ENCODE measurements at regions not wholly inside any gene's neighbourhood (a gene's known extent, or its start where the extent isn't known, plus 50 kb on each side); places are given as distances from the start of the nearest gene placed in this dataset.
A peak's percentile ranks its signal among the peaks of the same experiment; 100 is the strongest.

DNA sequence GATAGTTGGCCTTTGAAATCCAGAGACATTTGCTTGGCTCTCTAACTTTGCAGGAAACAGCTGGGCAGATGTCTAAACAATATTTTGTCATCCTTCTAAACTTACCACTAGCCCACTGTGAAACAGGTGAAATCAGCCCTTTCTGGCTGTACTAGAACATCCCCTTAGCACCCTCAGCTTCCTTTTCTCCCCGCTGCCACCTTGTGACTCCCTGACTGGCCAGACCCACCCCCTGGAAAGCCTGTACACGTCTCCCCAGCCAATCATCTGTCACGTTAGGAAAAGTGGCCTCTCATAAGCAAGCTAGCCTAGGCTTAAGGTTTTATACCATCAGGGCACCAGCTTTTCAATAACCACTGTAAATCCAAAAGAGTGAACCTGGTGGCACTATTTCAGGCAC lies 88.6 kb upstream of the E2F3 start:
- DNase-seq (ENCODE audit: low spot score) = no peak

DNA sequence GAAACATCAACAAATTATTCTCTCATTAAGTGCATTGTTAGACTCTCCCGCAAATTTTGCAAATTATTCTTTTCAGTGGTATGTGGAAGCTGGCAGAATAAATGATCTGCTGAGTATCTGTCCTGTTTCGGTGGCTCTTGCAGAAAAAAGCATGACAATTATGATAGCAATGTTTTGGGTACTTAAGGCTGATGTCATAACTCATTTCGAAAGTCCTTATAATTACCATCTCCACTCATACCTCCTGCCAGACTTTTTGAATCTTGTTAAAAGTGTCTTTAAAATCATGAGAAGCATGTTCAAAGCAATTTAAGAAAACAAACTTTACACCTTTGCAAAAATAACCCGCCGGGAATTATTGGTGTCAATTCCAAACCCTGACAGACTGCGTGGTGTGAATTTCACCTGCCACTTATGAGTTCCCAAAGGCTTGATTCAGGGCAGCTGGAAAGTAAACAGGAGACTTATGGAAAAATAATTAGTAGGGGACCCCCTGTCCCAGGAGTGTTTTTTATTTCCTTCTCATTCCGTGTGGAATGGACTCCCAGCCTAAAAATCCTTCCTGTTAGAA lies 87.6 kb upstream of the E2F3 start:
- DNase-seq (ENCODE audit: low spot score) = no peak

DNA sequence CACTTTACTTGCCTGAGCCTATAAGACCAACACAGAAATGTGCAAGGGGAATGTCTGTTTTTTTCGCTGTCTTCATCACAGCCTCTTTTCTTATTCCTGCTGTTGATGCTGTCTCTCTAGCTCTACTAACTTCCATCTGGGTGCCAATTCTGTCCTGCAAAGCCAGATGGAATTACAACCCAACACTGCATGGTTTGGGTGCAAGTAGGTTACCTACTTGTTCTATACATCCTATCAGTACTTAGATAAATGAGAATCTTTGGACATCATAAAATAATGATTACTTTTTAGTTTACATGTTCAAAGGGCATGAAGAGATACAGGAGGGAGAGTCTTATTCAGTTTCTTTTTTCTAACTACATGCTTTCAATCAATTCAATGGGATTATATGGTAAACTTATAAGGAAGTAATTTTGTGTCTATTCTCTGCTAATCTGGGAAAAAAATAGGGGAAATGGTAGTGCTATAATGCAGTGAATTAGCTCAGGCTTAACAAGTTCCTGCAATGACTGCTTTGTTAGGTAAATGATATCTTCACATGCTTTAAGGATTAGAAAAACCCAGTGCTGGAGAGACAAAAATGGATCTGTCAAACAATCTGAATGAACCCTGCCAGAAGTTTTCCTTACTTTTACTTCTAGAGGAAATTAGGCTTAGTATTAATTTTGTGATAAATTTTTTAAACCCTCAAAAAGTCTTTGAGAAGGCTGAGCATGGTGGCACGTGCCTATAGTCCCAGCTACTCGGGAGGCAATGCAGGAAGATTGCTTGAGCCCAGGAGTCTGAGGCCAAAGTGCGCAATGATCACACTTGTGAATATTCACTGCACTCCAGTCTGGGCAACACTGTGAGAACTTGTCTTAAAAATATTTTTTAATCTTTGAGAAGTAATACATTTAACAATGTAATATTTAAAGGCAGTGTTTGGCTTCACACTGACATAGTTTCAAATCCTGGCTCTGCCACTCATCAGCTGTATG lies 86.5 kb upstream of the E2F3 start:
- DNase-seq (ENCODE audit: low spot score) = no peak

DNA sequence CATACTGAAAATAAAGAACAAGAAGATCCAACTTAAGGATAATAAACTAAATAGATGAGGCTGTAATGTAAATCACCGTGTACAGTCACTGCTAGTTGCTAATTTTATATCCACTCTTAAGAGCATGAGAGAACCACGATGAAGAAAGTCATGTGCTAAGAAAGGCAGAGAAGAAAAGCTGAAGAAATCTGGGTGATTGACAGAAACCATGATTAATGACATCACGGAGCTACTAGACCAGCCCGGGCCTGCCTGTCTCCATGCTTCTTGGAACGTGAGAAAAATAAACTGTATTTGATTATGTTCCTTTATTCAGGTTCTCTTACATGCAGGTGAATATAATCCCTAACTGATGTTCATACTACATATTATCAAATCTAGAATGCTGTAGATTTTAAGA lies 84.2 kb upstream of the E2F3 start:
- DNase-seq (ENCODE audit: low spot score) = no peak

- DNase-seq (ENCODE audit: low spot score) = no peak
These were observed 82.8 kb upstream of the E2F3 start for GRCh38 chr6:20318851-20319387.

DNA sequence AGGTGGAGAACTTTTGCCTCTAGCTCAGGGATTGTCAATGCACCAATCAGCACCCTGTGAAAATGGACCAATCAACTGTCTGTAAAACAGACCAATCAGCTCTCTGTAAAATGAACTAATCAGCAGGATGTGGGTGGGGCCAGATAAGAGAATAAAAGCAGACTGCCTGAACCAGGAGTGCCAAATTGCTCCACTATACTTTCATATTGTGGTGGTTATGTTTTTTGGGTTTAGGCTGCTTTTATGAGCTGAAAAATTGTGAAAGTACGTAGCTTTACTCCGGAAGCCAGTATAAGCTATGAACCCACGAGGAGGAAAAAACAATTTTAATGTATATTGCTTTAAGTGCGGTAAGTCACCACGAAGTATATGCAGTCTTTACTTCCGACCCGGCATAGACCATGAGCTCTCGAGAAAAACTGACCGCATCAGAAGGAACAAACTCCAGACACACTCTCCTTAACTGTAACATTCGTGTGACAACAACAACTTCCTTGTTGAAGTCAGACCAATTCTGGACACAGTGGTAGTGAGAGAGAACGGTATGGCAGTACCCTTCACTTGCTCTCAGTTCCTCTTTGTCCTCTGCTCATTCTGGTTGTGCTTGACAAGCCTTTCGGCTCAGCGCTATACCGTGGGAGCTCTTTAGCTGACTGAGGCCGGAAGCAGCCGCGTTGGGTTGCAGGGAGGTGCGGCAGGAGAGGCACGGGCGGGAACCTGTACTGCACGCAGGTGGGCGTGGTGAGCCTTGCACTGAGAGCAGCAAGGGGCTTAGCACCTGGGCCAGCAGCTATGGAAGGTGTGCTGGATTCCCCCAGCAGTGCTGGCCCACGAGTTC lies 81.9 kb upstream of the E2F3 start:
- DNase-seq (ENCODE audit: low spot score) = no peak

DNA sequence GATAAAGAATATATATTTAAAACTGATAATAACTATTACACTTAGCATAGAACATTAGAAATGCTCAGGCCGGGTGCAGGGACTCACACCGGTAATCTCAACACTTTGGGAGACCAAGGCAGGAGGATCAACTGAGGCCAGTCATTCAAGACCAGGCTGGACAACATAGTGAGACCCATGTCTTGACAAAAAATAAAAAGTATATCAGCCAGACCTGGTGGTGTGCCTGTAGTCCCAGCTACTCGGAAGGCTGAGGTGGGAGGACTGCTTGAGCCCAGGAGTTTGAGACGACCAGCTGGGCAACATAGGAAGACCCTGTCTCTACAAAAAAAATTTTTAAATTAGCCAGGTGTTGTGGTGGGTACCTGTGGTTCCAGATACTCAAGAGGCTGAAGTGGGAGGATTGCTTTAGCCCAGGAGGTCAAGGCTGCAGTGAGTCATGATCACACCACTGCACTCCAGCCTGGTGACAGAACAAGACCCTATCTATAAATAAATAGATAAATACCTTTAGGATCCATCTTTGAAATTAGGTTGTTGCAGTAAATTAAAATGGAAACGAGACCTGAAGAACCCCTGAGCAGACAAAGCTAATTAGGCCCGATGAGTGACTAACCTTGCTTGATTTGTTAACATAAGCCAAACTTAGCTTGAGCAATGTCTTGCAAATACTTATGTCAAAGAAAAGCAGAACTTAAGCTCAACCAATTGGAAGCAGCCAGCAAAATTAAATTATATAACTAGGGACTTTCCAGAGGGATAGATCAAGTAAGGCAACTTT lies 75.8 kb upstream of the E2F3 start:
- DNase-seq (ENCODE audit: low spot score) = no peak

DNA sequence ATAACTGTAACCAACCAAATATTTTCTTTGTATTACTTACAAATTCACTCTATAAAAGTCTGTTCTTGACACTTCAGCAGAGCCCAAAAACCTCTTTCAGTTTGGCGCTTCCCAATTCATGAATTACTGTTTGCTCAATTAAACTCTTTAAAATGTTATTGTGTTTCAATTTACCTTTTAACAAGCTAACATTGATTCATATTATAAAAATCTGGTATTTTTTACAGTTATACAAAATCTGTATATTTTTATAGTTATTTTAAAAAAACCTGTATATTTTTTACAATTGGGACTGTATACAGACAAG lies 75.3 kb upstream of the E2F3 start:
- DNase-seq (ENCODE audit: low spot score) = no peak

DNA sequence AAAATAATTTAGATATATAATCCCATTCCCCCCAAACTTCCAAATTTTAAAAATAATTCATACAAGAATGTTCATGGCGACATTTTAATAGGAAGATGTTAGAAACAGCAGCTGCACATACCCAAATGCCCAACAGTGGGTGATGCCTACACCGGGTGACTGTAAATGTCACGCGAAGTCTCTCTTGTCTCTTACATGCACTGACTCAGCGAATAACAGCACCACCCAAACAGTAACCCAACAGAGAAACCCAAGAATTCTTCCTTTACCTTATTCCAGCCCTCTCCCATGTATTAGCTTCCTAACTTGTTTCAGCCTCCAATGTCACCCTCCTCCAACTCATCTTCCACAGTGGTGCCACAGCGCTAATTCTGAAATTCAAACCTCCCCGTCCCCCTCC lies 74.5 kb upstream of the E2F3 start:
- DNase-seq (ENCODE audit: low spot score) = no peak

DNA sequence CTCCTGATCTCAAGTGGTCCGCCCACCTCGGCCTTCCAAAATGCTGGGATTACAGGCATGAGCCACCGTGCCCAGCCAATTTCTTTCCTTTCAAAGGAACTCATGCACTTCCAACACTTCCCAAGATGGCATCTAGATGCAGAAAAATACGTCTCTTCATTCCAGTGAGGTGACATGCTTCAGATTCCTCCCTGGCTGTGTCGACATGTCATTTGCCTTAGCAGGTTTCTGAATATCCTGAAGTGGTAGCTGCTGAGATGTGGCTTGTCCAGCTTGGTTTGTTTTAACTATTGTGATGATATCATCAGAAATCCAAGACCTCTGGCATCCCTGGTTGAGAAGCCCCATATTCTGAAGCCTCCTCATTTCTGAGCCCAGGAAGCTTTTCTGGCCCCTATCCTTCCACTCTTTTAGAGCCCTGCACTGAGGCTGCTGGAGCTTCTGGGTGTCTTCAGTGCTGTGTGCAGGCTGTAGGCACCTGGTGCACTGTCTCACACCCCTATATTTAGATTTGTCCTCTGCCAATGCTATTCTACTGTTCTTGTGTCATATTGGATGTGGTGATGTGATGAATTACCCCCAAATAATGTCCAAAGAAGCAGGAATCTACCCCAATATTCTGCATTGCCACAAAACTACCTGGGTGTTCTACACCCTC lies 73.3 kb upstream of the E2F3 start:
- DNase-seq (ENCODE audit: low spot score) = no peak

- no peak for DNase-seq (ENCODE audit: low spot score)
These were observed 72.8 kb upstream of the E2F3 start for GRCh38 chr6:20328924-20329300.

DNA sequence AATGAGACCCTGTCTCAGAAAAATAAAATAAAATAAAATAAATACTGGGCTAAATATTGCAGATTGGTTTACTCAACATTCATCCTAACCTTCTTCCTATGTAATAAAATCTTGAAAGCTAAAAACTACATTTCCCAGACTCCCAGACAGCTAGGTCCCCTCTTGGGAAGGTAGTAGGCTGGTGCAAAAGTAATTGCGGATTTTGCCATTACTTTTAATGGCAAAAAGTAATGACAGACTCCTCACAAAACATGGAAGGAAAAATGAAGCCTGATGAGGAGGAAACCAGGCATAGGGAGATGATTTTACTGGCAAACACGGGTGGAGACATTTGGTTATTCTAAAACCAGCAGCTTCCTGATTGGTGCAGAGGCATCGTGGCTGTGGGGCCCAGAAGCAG lies 70.6 kb upstream of the E2F3 start:
- no peak for DNase-seq (ENCODE audit: low spot score)

- DNase-seq (ENCODE audit: low spot score) = no peak
These were observed 70.1 kb upstream of the E2F3 start for GRCh38 chr6:20331625-20332024.

- no peak for DNase-seq (ENCODE audit: low spot score)
These were observed 69.2 kb upstream of the E2F3 start for GRCh38 chr6:20332441-20333006.

DNA sequence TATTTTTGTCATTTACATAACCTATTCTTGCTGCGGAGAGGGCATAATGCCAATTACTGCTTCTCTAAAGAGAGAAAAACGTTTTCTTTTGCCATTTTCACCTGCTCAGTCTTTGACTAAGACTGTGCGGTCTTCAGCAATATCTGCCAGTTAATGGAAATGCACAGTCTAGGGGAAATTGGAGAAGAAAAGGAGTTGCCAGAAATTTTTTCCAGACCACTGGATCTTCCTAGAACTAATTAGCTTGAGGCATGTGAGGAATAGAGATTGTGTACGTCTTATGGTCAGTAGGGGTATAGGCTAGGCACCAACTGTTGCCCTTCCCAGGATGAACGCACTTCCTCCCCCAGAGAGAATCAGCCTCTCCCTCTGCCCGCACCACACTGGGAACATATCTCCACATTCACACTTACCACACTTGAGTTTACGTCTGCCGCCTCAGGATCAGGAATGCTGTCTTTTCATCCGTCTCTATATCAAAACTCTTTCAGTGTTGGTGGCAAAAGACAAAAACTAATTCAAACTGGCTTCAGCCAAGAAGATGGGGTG lies 67.9 kb upstream of the E2F3 start:
- DNase-seq (ENCODE audit: low spot score) = no peak

GRCh38 chr6:20334334-20334733 lies 67.3 kb upstream of the E2F3 start:
- peak; percentile 34 for DNase-seq (ENCODE audit: low spot score)

GRCh38 chr6:20334962-20335361 lies 66.7 kb upstream of the E2F3 start:
- DNase-seq (ENCODE audit: low spot score) = no peak

GRCh38 chr6:20335872-20336271 lies 65.8 kb upstream of the E2F3 start:
- no peak for DNase-seq (ENCODE audit: low spot score)

- DNase-seq (ENCODE audit: low spot score) = no peak
These were observed 63.5 kb upstream of the E2F3 start for GRCh38 chr6:20338156-20338555.

DNA sequence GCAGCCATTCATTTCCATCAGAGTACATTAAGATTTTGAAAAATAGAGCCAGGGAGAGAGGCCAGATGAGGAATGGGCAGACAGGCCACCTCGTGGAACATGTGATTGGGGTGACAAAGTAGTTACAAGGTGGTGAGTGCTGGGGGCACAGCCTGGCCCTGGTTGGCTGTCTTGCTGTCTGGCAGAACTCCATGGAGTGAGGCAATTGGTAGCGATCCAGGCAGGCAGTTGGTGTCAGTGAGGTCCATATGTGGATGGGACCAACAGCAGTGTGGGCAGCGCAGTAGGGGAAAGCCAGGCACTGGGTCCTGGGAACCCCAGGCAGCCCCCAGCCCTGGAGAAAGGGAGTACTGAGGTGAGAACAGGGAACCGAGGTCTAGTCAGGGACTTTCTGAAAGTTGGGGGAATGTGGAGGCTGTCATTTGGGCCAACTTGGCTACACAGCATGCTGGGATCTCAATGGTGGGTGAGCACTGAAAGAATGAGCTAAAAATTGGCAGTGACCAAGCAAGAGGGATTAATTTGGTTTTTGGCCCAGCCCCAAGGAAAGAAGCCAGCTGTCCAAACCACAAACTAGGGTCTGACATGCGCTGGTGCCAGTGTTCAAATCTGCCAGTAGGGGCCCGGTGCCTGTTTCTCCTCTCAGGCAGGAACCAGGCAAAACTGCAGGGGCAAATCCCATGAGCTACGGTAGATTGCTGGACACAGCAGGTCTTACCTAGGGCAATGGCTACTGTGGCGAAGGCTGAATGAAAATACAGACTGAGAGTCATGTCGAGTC lies 61.4 kb upstream of the E2F3 start:
- DNase-seq (ENCODE audit: low spot score) = no peak
